IMR-90 (cell line): ENCODE measurements at regions not wholly inside any gene's neighbourhood (a gene's known extent, or its start where the extent isn't known, plus 50 kb on each side); places are given as distances from the start of the nearest gene placed in this dataset.

Experiments used
- ATAC-seq: fragments of 200-7000 bp; cut with Tn5 transposase; 2 replicates; pipeline ENCODE4 v1.9.1; 2020; ENCODE audit warnings: low read depth, mild to moderate bottlenecking, moderate library complexity
- BruUV-seq: library from RNA; stranded (reverse); fragments of 400-500 nt; replicated peaks from 2 replicates; lab custom pipeline; 2021; lab: Mats Ljungman, UMichigan
- CTCF ChIA-PET: fragments of 300-600 bp; formaldehyde crosslinking; extraction: SDS; loops from one replicate; lab custom pipeline; 2021; ENCODE audit warnings: antibody characterized with exemption; lab: Yijun Ruan, JAX
- POLR2A ChIA-PET: fragments of 300-600 bp; sonication (Branson Sonifier 250); formaldehyde crosslinking; loops from one replicate; lab custom pipeline; 2022; ENCODE audit warnings: antibody characterized with exemption; ENCODE audit not compliant: unreplicated experiment; lab: Charles Lee
- DNase-seq: peaks from one replicate; pipeline ENCODE4 v3.0.0; 2013
- H2AFZ ChIP-seq: replicated peaks from 2 replicates; pipeline ENCODE3; 2013; ENCODE audit warnings: low read length, mild to moderate bottlenecking; ENCODE audit not compliant: poor library complexity
- H2AK5ac ChIP-seq: 2 replicates; pipeline ENCODE4 v1.6.1; 2013; ENCODE audit warnings: low read depth, low read length, inconsistent platforms
- H2AK9ac ChIP-seq: replicated peaks from 2 replicates; pipeline ENCODE3; 2013; ENCODE audit warnings: mild to moderate bottlenecking, low read depth, low read length, moderate library complexity; ENCODE audit not compliant: poor library complexity
- H2BK120ac ChIP-seq: 2 replicates; pipeline ENCODE4 v1.6.1; 2013; ENCODE audit warnings: low read depth, low read length, inconsistent platforms
- H2BK15ac ChIP-seq: 3 replicates; pipeline ENCODE4 v1.6.1; 2013; ENCODE audit warnings: low read depth, low read length, inconsistent platforms
- H2BK20ac ChIP-seq: 2 replicates; pipeline ENCODE4 v1.6.1; 2013; ENCODE audit warnings: low read depth, mild to moderate bottlenecking, inconsistent platforms, low read length, moderate library complexity
- H2BK5ac ChIP-seq: 2 replicates; pipeline ENCODE4 v1.6.1; 2013; ENCODE audit warnings: mild to moderate bottlenecking, low read depth, low read length, inconsistent platforms; ENCODE audit not compliant: poor library complexity, severe bottlenecking
- H3K14ac ChIP-seq: replicated peaks from 2 replicates; pipeline ENCODE4 v1.6.1; 2013; ENCODE audit warnings: low read depth, low read length, inconsistent platforms
- H3K18ac ChIP-seq: 2 replicates; pipeline ENCODE4 v1.6.1; 2013; ENCODE audit warnings: low read depth, low read length, control low read depth
- H3K23ac ChIP-seq: 2 replicates; pipeline ENCODE4 v1.6.1; 2013; ENCODE audit warnings: low read depth, low read length, inconsistent platforms
- H3K27ac ChIP-seq: 2 replicates; pipeline ENCODE4 v1.5.1; 2013; ENCODE audit warnings: mild to moderate bottlenecking, control low read depth, low read length; ENCODE audit not compliant: insufficient read depth
- H3K27me3 ChIP-seq: 2 replicates; pipeline ENCODE4 v1.6.1; 2013; ENCODE audit warnings: low read length; ENCODE audit not compliant: control insufficient read depth, insufficient read depth
- H3K36me3 ChIP-seq: 2 replicates; pipeline ENCODE4 v1.6.1; 2013; ENCODE audit warnings: low read length, mixed read lengths; ENCODE audit not compliant: control insufficient read depth, insufficient read depth
- H3K4ac ChIP-seq: 2 replicates; pipeline ENCODE4 v1.6.1; 2013; ENCODE audit warnings: low read depth, low read length, inconsistent platforms
- H3K4me1 ChIP-seq: 2 replicates; pipeline ENCODE4 v1.6.1; 2013; ENCODE audit warnings: low read length, mixed read lengths; ENCODE audit not compliant: control insufficient read depth, insufficient read depth
- H3K4me2 ChIP-seq: 2 replicates; pipeline ENCODE4 v1.6.1; 2013; ENCODE audit warnings: low read depth, mild to moderate bottlenecking, control low read depth, low read length, moderate library complexity
- H3K4me3 ChIP-seq: 2 replicates; pipeline ENCODE4 v1.5.1; 2013; ENCODE audit warnings: low read depth, mild to moderate bottlenecking, control low read depth, low read length, moderate library complexity; ENCODE audit not compliant: insufficient read depth
- H3K56ac ChIP-seq: 2 replicates; pipeline ENCODE4 v1.6.1; 2013; ENCODE audit warnings: low read length, inconsistent platforms; ENCODE audit not compliant: insufficient read depth; ENCODE audit errors: extremely low read depth
- H3K79me1 ChIP-seq, 2 experiments: 2 replicates each; pipeline ENCODE4 v1.6.1; 2013; ENCODE audit warnings: low read length in 2 of 2, inconsistent platforms in 1 of 2, low read depth in 1 of 2
- H3K9ac ChIP-seq: 2 replicates; pipeline ENCODE4 v1.6.1; 2013; ENCODE audit warnings: low read depth, low read length, control low read depth
- H3K9me1 ChIP-seq: 2 replicates; pipeline ENCODE4 v1.6.1; 2013; ENCODE audit warnings: low read length, inconsistent platforms; ENCODE audit not compliant: insufficient read depth
- H3K9me3 ChIP-seq: 2 replicates; pipeline ENCODE4 v1.6.1; 2013; ENCODE audit warnings: low read length; ENCODE audit not compliant: control insufficient read depth, insufficient read depth
- H4K20me1 ChIP-seq: 2 replicates; pipeline ENCODE4 v1.6.1; 2013; ENCODE audit warnings: low read length, inconsistent platforms; ENCODE audit not compliant: insufficient read depth
- H4K5ac ChIP-seq: 2 replicates; pipeline ENCODE4 v1.6.1; 2013; ENCODE audit warnings: mild to moderate bottlenecking, low read depth, low read length, control low read depth
- H4K8ac ChIP-seq, 2 experiments: 2 replicates each; pipeline ENCODE4 v1.6.1; 2013; ENCODE audit warnings: low read depth in 2 of 2, low read length in 2 of 2, control low read depth in 1 of 2, inconsistent platforms in 1 of 2
- H4K91ac ChIP-seq: 2 replicates; pipeline ENCODE4 v1.6.1; 2013; ENCODE audit warnings: low read depth, low read length, inconsistent platforms; ENCODE audit not compliant: insufficient read depth
- MXI1 ChIP-seq: IDR thresholded peaks from 2 replicates; pipeline ENCODE4 v1.6.1; 2012; ENCODE audit warnings: low read depth, mild to moderate bottlenecking, low read length, moderate library complexity, borderline replicate concordance
- NFE2L2 ChIP-seq: fragments of 150-350 bp; IDR thresholded peaks from 2 replicates; pipeline ENCODE4 v1.6.1; 2016; ENCODE audit warnings: low read depth, mild to moderate bottlenecking, low read length
- WGBS, 2 experiments: methylation state at CpG; one replicate each; pipeline versions ENCODE4 v1.1.5 to v1.1.7; 2013; ENCODE audit warnings: missing lambda C conversion rate in 2 of 2; ENCODE audit not compliant: insufficient read length in 1 of 2; ENCODE audit errors: extremely low coverage in 2 of 2; 5-methylcytosine and 5-hydroxymethylcytosine counted together
- dilution Hi-C: fragments of 300-500 bp; cut with HindIII; formaldehyde crosslinking; loops from one replicate; pipeline ENCODE4 v1.14.3; 2018; ENCODE audit warnings: low sequenced_read_pairs; ENCODE audit not compliant: unreplicated experiment
- in situ Hi-C: fragments of 300-500 bp; cut with MboI; formaldehyde crosslinking; loops from 3 replicates; pipeline ENCODE4 v1.14.3; 2019; ENCODE audit warnings: low sequenced_read_pairs, inconsistent platforms, mixed read lengths
- intact Hi-C: fragments of 100-400 bp; cut with micrococcal nuclease; formaldehyde crosslinking; loops from 2 replicates; pipeline ENCODE4 v1.10.0; 2022
- TF ChIP-seq, protein P1 (sequence below): fragments of 150-350 bp; IDR thresholded peaks from 2 replicates; pipeline ENCODE4 v1.6.1; 2017; ENCODE audit warnings: mild to moderate bottlenecking, antibody characterized with exemption, low read length, low read depth
- TF ChIP-seq, protein P2 (sequence below): fragments of 150-350 bp; IDR thresholded peaks from 2 replicates; pipeline ENCODE4 v1.6.1; 2016; ENCODE audit warnings: low read depth, mild to moderate bottlenecking, low read length, moderate library complexity, borderline replicate concordance

- Histone ChIP-seq H2AK5ac (no peak overlapping the region), H3K4me3 (no peak overlapping the region), H4K8ac (no peak overlapping the region; a peak in 1 of 4 replicates), H2AK9ac (no peak overlapping the region), H3K36me3 (no peaks in the 10 kb centered on the region), H2BK120ac (no peak overlapping the region), H3K4me1 (peaks cover 12% of the 10 kb centered on the region), H3K18ac (no peak overlapping the region), H2BK15ac (no peak overlapping the region), H3K4ac (no peak overlapping the region), H2BK5ac (no peak overlapping the region), H3K14ac (no peak overlapping the region), H3K9me3 (no peaks in the 10 kb centered on the region), H2BK20ac (no peak overlapping the region), H3K9ac (no peak overlapping the region), H3K79me1 (no peaks in the 10 kb centered on the region), H4K20me1 (no peaks in the 10 kb centered on the region), H3K23ac (no peak overlapping the region), H3K27me3 (no peaks in the 10 kb centered on the region), H3K27ac (no peak overlapping the region), H3K9me1 (no peaks in the 10 kb centered on the region), H3K4me2 (no peak overlapping the region), H4K91ac (no peak overlapping the region), H4K5ac (no peak overlapping the region), H2AFZ (no peak overlapping the region), H3K56ac (no peak overlapping the region)
- CTCF ChIA-PET, result interaction anchor here (0.6 kb wide), 1 partner anchor 293 kb away, joined by 3 read pairs; the partner anchor contains the start of gene TSHZ1
- dilution Hi-C loops, result no loop called here
- no peak for TF ChIP-seq MXI1
- TF ChIP-seq, protein P1, sequence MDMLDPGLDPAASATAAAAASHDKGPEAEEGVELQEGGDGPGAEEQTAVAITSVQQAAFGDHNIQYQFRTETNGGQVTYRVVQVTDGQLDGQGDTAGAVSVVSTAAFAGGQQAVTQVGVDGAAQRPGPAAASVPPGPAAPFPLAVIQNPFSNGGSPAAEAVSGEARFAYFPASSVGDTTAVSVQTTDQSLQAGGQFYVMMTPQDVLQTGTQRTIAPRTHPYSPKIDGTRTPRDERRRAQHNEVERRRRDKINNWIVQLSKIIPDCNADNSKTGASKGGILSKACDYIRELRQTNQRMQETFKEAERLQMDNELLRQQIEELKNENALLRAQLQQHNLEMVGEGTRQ, result no peak
- no peak for TF ChIP-seq NFE2L2
- TF ChIP-seq, protein P2, sequence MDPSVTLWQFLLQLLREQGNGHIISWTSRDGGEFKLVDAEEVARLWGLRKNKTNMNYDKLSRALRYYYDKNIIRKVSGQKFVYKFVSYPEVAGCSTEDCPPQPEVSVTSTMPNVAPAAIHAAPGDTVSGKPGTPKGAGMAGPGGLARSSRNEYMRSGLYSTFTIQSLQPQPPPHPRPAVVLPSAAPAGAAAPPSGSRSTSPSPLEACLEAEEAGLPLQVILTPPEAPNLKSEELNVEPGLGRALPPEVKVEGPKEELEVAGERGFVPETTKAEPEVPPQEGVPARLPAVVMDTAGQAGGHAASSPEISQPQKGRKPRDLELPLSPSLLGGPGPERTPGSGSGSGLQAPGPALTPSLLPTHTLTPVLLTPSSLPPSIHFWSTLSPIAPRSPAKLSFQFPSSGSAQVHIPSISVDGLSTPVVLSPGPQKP, result no peak
- POLR2A ChIA-PET, result no interaction called here
- DNase-seq (no peak), ATAC-seq (no peak)
- intact Hi-C loops, result loop anchor here (5.0 kb wide), 1 partner anchor 79 kb away; no protein-coding TSS in a partner anchor
- in situ Hi-C loops, result no loop called here
- no TSS peak for BruUV-seq
- WGBS, 2 experiments, result no CpG with 5 or more reads among the region's 2 CpGs
Observed at GRCh38 chr18:75503615-75504014, 76.1 kb upstream of the SMIM21 start.
